MCF 10A (cell line): ENCODE measurements at regions not wholly inside any gene's neighbourhood (a gene's known extent, or its start where the extent isn't known, plus 50 kb on each side); places are given as distances from the start of the nearest gene placed in this dataset.
A peak's percentile ranks its signal among the peaks of the same experiment; 100 is the strongest.

ENCODE experiments used
- BruUV-seq: library from RNA; stranded (reverse); fragments of 400-500 nt; replicated peaks from 2 replicates; lab custom pipeline; 2021; lab: Mats Ljungman, UMichigan
- CTCF ChIA-PET: fragments of 300-600 bp; sonication (Branson Sonifier 250); formaldehyde crosslinking; extraction: SDS; loops from one replicate; lab custom pipeline; 2021; ENCODE audit warnings: antibody characterized with exemption, inconsistent platforms; lab: Yijun Ruan, JAX
- POLR2A ChIA-PET: fragments of 300-600, 350-650 bp; sonication (Branson Sonifier 250); formaldehyde crosslinking; extraction: SDS; loops from one replicate; lab custom pipeline; 2020; ENCODE audit warnings: antibody characterized with exemption, inconsistent platforms; lab: Yijun Ruan, JAX
- DNase-seq: peaks from one replicate; pipeline ENCODE4 v3.0.0-alpha.2; 2018; ENCODE audit not compliant: unreplicated experiment
- H3K27ac Mint-ChIP-seq: one replicate; pipeline ENCODE4 v1.8.0; 2022; ENCODE audit warnings: mild to moderate bottlenecking, low read depth, mixed read lengths; ENCODE audit not compliant: unreplicated experiment
- H3K27me3 Mint-ChIP-seq: one replicate; pipeline ENCODE4 v1.8.0; 2022; ENCODE audit warnings: mixed read lengths; ENCODE audit not compliant: insufficient read depth, unreplicated experiment
- H3K36me3 Mint-ChIP-seq: one replicate; pipeline ENCODE4 v1.8.0; 2022; ENCODE audit warnings: mild to moderate bottlenecking, moderate library complexity, mixed read lengths; ENCODE audit not compliant: insufficient read depth, unreplicated experiment
- H3K4me1 Mint-ChIP-seq: one replicate; pipeline ENCODE4 v1.8.0; 2022; ENCODE audit warnings: mixed read lengths; ENCODE audit not compliant: insufficient read depth, unreplicated experiment
- H3K4me3 Mint-ChIP-seq: one replicate; pipeline ENCODE4 v1.8.0; 2022; ENCODE audit warnings: mild to moderate bottlenecking, moderate library complexity, mixed read lengths; ENCODE audit not compliant: unreplicated experiment
- H3K9me3 Mint-ChIP-seq: one replicate; pipeline ENCODE4 v1.8.0; 2022; ENCODE audit warnings: mixed read lengths; ENCODE audit not compliant: unreplicated experiment
- CTCF ChIP-seq: fragments of 200-600 bp; IDR thresholded peaks from one replicate; pipeline ENCODE4 v1.8.0; 2022; ENCODE audit warnings: antibody characterized with exemption, mild to moderate bottlenecking; ENCODE audit not compliant: unreplicated experiment
- intact Hi-C: fragments of 100-400 bp; cut with micrococcal nuclease; formaldehyde crosslinking; loops from 2 replicates; pipeline ENCODE4 v1.14.1; 2022

GRCh38 chr6:4693173-4693970, 82.8 kb upstream of the CDYL start:
- ChIA-PET CTCF (interaction anchor here (0.7 kb wide), 1 partner anchor 258 kb away, joined by 3 read pairs; no protein-coding TSS in a partner anchor), POLR2A (interaction anchor here (0.6 to 1.7 kb wide), 2 partner anchors 27 to 126 kb away, joined by 3 read pairs; no protein-coding TSS in a partner anchor)
- no TSS peak for BruUV-seq
- Mint-ChIP-seq H3K9me3 (no peaks in the 10 kb centered on the region), H3K4me1 (peaks cover 5% of the 10 kb centered on the region), H3K36me3 (no peaks in the 10 kb centered on the region), H3K4me3 (no peak overlapping the region), H3K27ac (no peak overlapping the region), H3K27me3 (no peaks in the 10 kb centered on the region)
- intact Hi-C loops: no loop called here
- no peak for DNase-seq
- no peak for TF ChIP-seq CTCF

- ChIA-PET CTCF (no interaction called here), POLR2A (interaction anchor here (0.6 to 1.7 kb wide), 2 partner anchors 27 to 126 kb away, joined by 3 read pairs; no protein-coding TSS in a partner anchor)
- no peak overlapping the region for H3K27ac Mint-ChIP-seq
- intact Hi-C loops: no loop called here
- no peaks in the 10 kb centered on the region for H3K27me3 Mint-ChIP-seq
- no peak for TF ChIP-seq CTCF
- peaks cover 12% of the 10 kb centered on the region for H3K4me1 Mint-ChIP-seq
- H3K9me3 Mint-ChIP-seq: no peaks in the 10 kb centered on the region
- DNase-seq: no peak
- H3K36me3 Mint-ChIP-seq: no peaks in the 10 kb centered on the region
- no peak overlapping the region for H3K4me3 Mint-ChIP-seq
- BruUV-seq: no TSS peak
Observed at GRCh38 chr6:4692664-4693063, 83.5 kb upstream of the CDYL start.

- DNase-seq: peak; percentile 85
- intact Hi-C loops: loop anchor here (2.0 kb wide), 1 partner anchor 45 kb away; no protein-coding TSS in a partner anchor
- peaks cover 6% of the 10 kb centered on the region for H3K9me3 Mint-ChIP-seq
- peaks cover 14% of the 10 kb centered on the region for H3K4me1 Mint-ChIP-seq
- peaks cover 6% of the 10 kb centered on the region for H3K36me3 Mint-ChIP-seq
- TSS peak; percentile 44 for BruUV-seq
- CTCF ChIA-PET: interaction anchor here (0.7 kb wide), 1 partner anchor 25 kb away, joined by 3 read pairs; no protein-coding TSS in a partner anchor
- no peak for TF ChIP-seq CTCF
- peak overlapping the region; percentile 70 for H3K4me3 Mint-ChIP-seq
- H3K27me3 Mint-ChIP-seq: no peaks in the 10 kb centered on the region
- H3K27ac Mint-ChIP-seq: peak overlapping the region; percentile 94
- POLR2A ChIA-PET: interaction anchor here (0.5 to 1.2 kb wide), 4 partner anchors 44 to 406 kb away, joined by 3 to 4 read pairs (median 4); no protein-coding TSS in a partner anchor
Observed at GRCh38 chr6:4687989-4688947, 87.9 kb upstream of the CDYL start.

GRCh38 chr6:4687656-4687988, 88.6 kb upstream of the CDYL start:
- peaks cover 14% of the 10 kb centered on the region for H3K4me1 Mint-ChIP-seq
- peaks cover 9% of the 10 kb centered on the region for H3K9me3 Mint-ChIP-seq
- peak overlapping the region; percentile 94 for H3K27ac Mint-ChIP-seq
- no peak for TF ChIP-seq CTCF
- no TSS peak for BruUV-seq
- intact Hi-C loops: no loop called here
- CTCF ChIA-PET: no interaction called here
- peak overlapping the region; percentile 70 for H3K4me3 Mint-ChIP-seq
- H3K27me3 Mint-ChIP-seq: no peaks in the 10 kb centered on the region
- DNase-seq: no peak
- POLR2A ChIA-PET: no interaction called here
- peaks cover 7% of the 10 kb centered on the region for H3K36me3 Mint-ChIP-seq
